Erythroblast (primary cell): ENCODE measurements at regions not wholly inside any gene's neighbourhood (a gene's known extent, or its start where the extent isn't known, plus 50 kb on each side); places are given as distances from the start of the nearest gene placed in this dataset.

Source experiments
- GATA1 ChIP-seq: IDR thresholded peaks from 2 replicates; pipeline ENCODE4 v1.6.1; 2011; ENCODE audit warnings: low read depth, mild to moderate bottlenecking, control low read depth, low read length, moderate library complexity
- POLR2A ChIP-seq: IDR thresholded peaks from 2 replicates; pipeline ENCODE4 v1.6.1; 2011; ENCODE audit warnings: mild to moderate bottlenecking, low read length

DNA sequence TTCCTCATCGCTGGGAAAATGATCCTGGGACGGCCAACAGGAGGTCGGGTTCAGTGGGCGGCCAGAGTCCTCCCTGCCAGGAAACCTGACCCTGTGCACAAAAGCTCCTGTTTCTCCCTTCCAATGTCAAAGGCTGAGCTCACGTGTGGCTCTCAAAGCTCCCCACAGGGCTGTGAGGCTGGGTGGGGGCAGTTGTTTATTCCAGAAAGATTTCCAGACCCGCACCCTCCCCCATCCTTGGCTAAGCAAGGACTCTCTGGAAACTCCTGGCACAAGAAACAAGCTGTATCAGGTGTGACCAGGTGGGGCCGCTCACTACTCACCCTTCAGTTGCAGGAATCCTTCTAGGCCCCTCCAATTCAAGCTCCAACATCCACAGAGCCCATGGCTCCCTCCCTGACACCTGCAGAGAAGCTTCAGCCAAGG is 131.9 kb downstream of the SHANK2 start:
- TF ChIP-seq POLR2A (no peak), GATA1 (no peak)
